ENCODE measurements at regions not wholly inside any gene's neighbourhood (a gene's known extent, or its start where the extent isn't known, plus 50 kb on each side); places are given as distances from the start of the nearest gene placed in this dataset.
"Not testable (repeated sequence)": the region's sequence is repeated elsewhere in the genome, so short reads cannot be mapped to it uniquely, and the experiment has no call there.

- Histone ChIP-seq H3K36me3 (ENCODE audit: control insufficient read depth in 2 of 2, insufficient read depth in 2 of 2, low read length in 2 of 2) (no peaks in the 10 kb centered on the region), H3K27ac (ENCODE audit: low read depth in 2 of 2, low read length in 2 of 2) (no peak overlapping the region), H3K4me3 (ENCODE audit: low read length in 2 of 2) (no peak overlapping the region), H3K4me1 (ENCODE audit: control insufficient read depth in 2 of 2, insufficient read depth in 2 of 2, low read length in 2 of 2) (no peaks in the 10 kb centered on the region), H3K9me3 (ENCODE audit: control insufficient read depth in 2 of 2, low read length in 2 of 2) (no peaks in the 10 kb centered on the region), H3K27me3 (ENCODE audit: control insufficient read depth in 2 of 2, insufficient read depth in 2 of 2, low read length in 2 of 2) (no peaks in the 10 kb centered on the region), H3K9ac (ENCODE audit: low read depth in 1 of 2, low read length in 2 of 2) (no peak overlapping the region)
These were observed 157.4 kb upstream of the AGTR1 start for GRCh38 chr3:148540266-148540665.

- Histone ChIP-seq H3K27ac (ENCODE audit: low read depth in 2 of 2, low read length in 2 of 2) (no peak overlapping the region), H3K27me3 (ENCODE audit: control insufficient read depth in 2 of 2, insufficient read depth in 2 of 2, low read length in 2 of 2) (no peaks in the 10 kb centered on the region), H3K4me1 (ENCODE audit: control insufficient read depth in 2 of 2, insufficient read depth in 2 of 2, low read length in 2 of 2) (no peaks in the 10 kb centered on the region), H3K4me3 (ENCODE audit: low read length in 2 of 2) (no peak overlapping the region), H3K9ac (ENCODE audit: low read depth in 1 of 2, low read length in 2 of 2) (no peak overlapping the region), H3K9me3 (ENCODE audit: control insufficient read depth in 2 of 2, low read length in 2 of 2) (no peaks in the 10 kb centered on the region), H3K36me3 (ENCODE audit: control insufficient read depth in 2 of 2, insufficient read depth in 2 of 2, low read length in 2 of 2) (no peaks in the 10 kb centered on the region)
These were observed 156.9 kb upstream of the AGTR1 start for GRCh38 chr3:148540851-148541250.

GRCh38 chr3:148546959-148547358 lies 150.7 kb upstream of the AGTR1 start:
- Histone ChIP-seq H3K27ac (ENCODE audit: low read depth in 2 of 2, low read length in 2 of 2) (no peak overlapping the region), H3K36me3 (ENCODE audit: control insufficient read depth in 2 of 2, insufficient read depth in 2 of 2, low read length in 2 of 2) (no peaks in the 10 kb centered on the region), H3K9me3 (ENCODE audit: control insufficient read depth in 2 of 2, low read length in 2 of 2) (no peaks in the 10 kb centered on the region), H3K9ac (ENCODE audit: low read depth in 1 of 2, low read length in 2 of 2) (no peak overlapping the region), H3K27me3 (ENCODE audit: control insufficient read depth in 2 of 2, insufficient read depth in 2 of 2, low read length in 2 of 2) (no peaks in the 10 kb centered on the region), H3K4me1 (ENCODE audit: control insufficient read depth in 2 of 2, insufficient read depth in 2 of 2, low read length in 2 of 2) (no peaks in the 10 kb centered on the region), H3K4me3 (ENCODE audit: low read length in 2 of 2) (no peak overlapping the region)

GRCh38 chr3:148551767-148552260 lies 145.9 kb upstream of the AGTR1 start:
- Histone ChIP-seq H3K4me1 (ENCODE audit: control insufficient read depth in 2 of 2, insufficient read depth in 2 of 2, low read length in 2 of 2) (no peaks in the 10 kb centered on the region), H3K27ac (ENCODE audit: low read depth in 2 of 2, low read length in 2 of 2) (no peak overlapping the region), H3K9ac (ENCODE audit: low read depth in 1 of 2, low read length in 2 of 2) (no peak overlapping the region), H3K9me3 (ENCODE audit: control insufficient read depth in 2 of 2, low read length in 2 of 2) (no peaks in the 10 kb centered on the region), H3K4me3 (ENCODE audit: low read length in 2 of 2) (no peak overlapping the region), H3K36me3 (ENCODE audit: control insufficient read depth in 2 of 2, insufficient read depth in 2 of 2, low read length in 2 of 2) (no peaks in the 10 kb centered on the region), H3K27me3 (ENCODE audit: control insufficient read depth in 2 of 2, insufficient read depth in 2 of 2, low read length in 2 of 2) (no peaks in the 10 kb centered on the region)

- H3K36me3 ChIP-seq (ENCODE audit: control insufficient read depth in 2 of 2, insufficient read depth in 2 of 2, low read length in 2 of 2), result no peaks in the 10 kb centered on the region
- no peaks in the 10 kb centered on the region for H3K4me1 ChIP-seq (ENCODE audit: control insufficient read depth in 2 of 2, insufficient read depth in 2 of 2, low read length in 2 of 2)
- no peaks in the 10 kb centered on the region for H3K27me3 ChIP-seq (ENCODE audit: control insufficient read depth in 2 of 2, insufficient read depth in 2 of 2, low read length in 2 of 2)
- H3K9me3 ChIP-seq (ENCODE audit: control insufficient read depth in 2 of 2, low read length in 2 of 2), result no peaks in the 10 kb centered on the region
- no peak overlapping the region for H3K27ac ChIP-seq (ENCODE audit: low read depth in 2 of 2, low read length in 2 of 2)
- no peak overlapping the region for H3K9ac ChIP-seq (ENCODE audit: low read depth in 1 of 2, low read length in 2 of 2)
- no peak overlapping the region for H3K4me3 ChIP-seq (ENCODE audit: low read length in 2 of 2)
These were observed 143.3 kb upstream of the AGTR1 start for GRCh38 chr3:148554367-148554766.

- no peaks in the 10 kb centered on the region for H3K4me1 ChIP-seq (ENCODE audit: control insufficient read depth in 2 of 2, insufficient read depth in 2 of 2, low read length in 2 of 2)
- H3K36me3 ChIP-seq (ENCODE audit: control insufficient read depth in 2 of 2, insufficient read depth in 2 of 2, low read length in 2 of 2), result no peaks in the 10 kb centered on the region
- no peaks in the 10 kb centered on the region for H3K9me3 ChIP-seq (ENCODE audit: control insufficient read depth in 2 of 2, low read length in 2 of 2)
- H3K9ac ChIP-seq (ENCODE audit: low read depth in 1 of 2, low read length in 2 of 2), result no peak overlapping the region
- H3K27me3 ChIP-seq (ENCODE audit: control insufficient read depth in 2 of 2, insufficient read depth in 2 of 2, low read length in 2 of 2), result no peaks in the 10 kb centered on the region
- no peak overlapping the region for H3K27ac ChIP-seq (ENCODE audit: low read depth in 2 of 2, low read length in 2 of 2)
- H3K4me3 ChIP-seq (ENCODE audit: low read length in 2 of 2), result no peak overlapping the region
These were observed 141.0 kb upstream of the AGTR1 start for GRCh38 chr3:148556664-148557063.

GRCh38 chr3:148577579-148577978 lies 120.1 kb upstream of the AGTR1 start:
- not testable (repeated sequence) for H3K9me3 ChIP-seq (ENCODE audit: control insufficient read depth in 2 of 2, low read length in 2 of 2); H3K27ac ChIP-seq (ENCODE audit: low read depth in 2 of 2, low read length in 2 of 2); H3K27me3 ChIP-seq (ENCODE audit: control insufficient read depth in 2 of 2, insufficient read depth in 2 of 2, low read length in 2 of 2); H3K4me3 ChIP-seq (ENCODE audit: low read length in 2 of 2); H3K9ac ChIP-seq (ENCODE audit: low read depth in 1 of 2, low read length in 2 of 2); H3K36me3 ChIP-seq (ENCODE audit: control insufficient read depth in 2 of 2, insufficient read depth in 2 of 2, low read length in 2 of 2); H3K4me1 ChIP-seq (ENCODE audit: control insufficient read depth in 2 of 2, insufficient read depth in 2 of 2, low read length in 2 of 2)

- no peaks in the 10 kb centered on the region for H3K9me3 ChIP-seq (ENCODE audit: control insufficient read depth in 2 of 2, low read length in 2 of 2)
These were observed 115.6 kb upstream of the AGTR1 start for GRCh38 chr3:148582126-148582525.

GRCh38 chr3:148583793-148584192 lies 113.9 kb upstream of the AGTR1 start:
- Histone ChIP-seq H3K4me1 (ENCODE audit: control insufficient read depth in 2 of 2, insufficient read depth in 2 of 2, low read length in 2 of 2) (no peaks in the 10 kb centered on the region), H3K36me3 (ENCODE audit: control insufficient read depth in 2 of 2, insufficient read depth in 2 of 2, low read length in 2 of 2) (no peaks in the 10 kb centered on the region), H3K9ac (ENCODE audit: low read depth in 1 of 2, low read length in 2 of 2) (no peak overlapping the region), H3K4me3 (ENCODE audit: low read length in 2 of 2) (no peak overlapping the region), H3K27me3 (ENCODE audit: control insufficient read depth in 2 of 2, insufficient read depth in 2 of 2, low read length in 2 of 2) (no peaks in the 10 kb centered on the region), H3K27ac (ENCODE audit: low read depth in 2 of 2, low read length in 2 of 2) (no peak overlapping the region), H3K9me3 (ENCODE audit: control insufficient read depth in 2 of 2, low read length in 2 of 2) (no peaks in the 10 kb centered on the region)

More at GRCh38 chr3:148582126-148582525, 115.6 kb upstream of the AGTR1 start:
- no peaks in the 10 kb centered on the region for H3K27me3 ChIP-seq (ENCODE audit: control insufficient read depth in 2 of 2, insufficient read depth in 2 of 2, low read length in 2 of 2)
- no peaks in the 10 kb centered on the region for H3K36me3 ChIP-seq (ENCODE audit: control insufficient read depth in 2 of 2, insufficient read depth in 2 of 2, low read length in 2 of 2)
- no peak overlapping the region for H3K4me3 ChIP-seq (ENCODE audit: low read length in 2 of 2)
- no peaks in the 10 kb centered on the region for H3K4me1 ChIP-seq (ENCODE audit: control insufficient read depth in 2 of 2, insufficient read depth in 2 of 2, low read length in 2 of 2)
- no peak overlapping the region for H3K27ac ChIP-seq (ENCODE audit: low read depth in 2 of 2, low read length in 2 of 2)
- H3K9ac ChIP-seq (ENCODE audit: low read depth in 1 of 2, low read length in 2 of 2), result no peak overlapping the region

- Histone ChIP-seq H3K9me3 (ENCODE audit: control insufficient read depth in 2 of 2, low read length in 2 of 2) (no peaks in the 10 kb centered on the region), H3K4me3 (ENCODE audit: low read length in 2 of 2) (no peak overlapping the region), H3K4me1 (ENCODE audit: control insufficient read depth in 2 of 2, insufficient read depth in 2 of 2, low read length in 2 of 2) (no peaks in the 10 kb centered on the region), H3K36me3 (ENCODE audit: control insufficient read depth in 2 of 2, insufficient read depth in 2 of 2, low read length in 2 of 2) (no peaks in the 10 kb centered on the region), H3K27me3 (ENCODE audit: control insufficient read depth in 2 of 2, insufficient read depth in 2 of 2, low read length in 2 of 2) (no peaks in the 10 kb centered on the region), H3K9ac (ENCODE audit: low read depth in 1 of 2, low read length in 2 of 2) (no peak overlapping the region), H3K27ac (ENCODE audit: low read depth in 2 of 2, low read length in 2 of 2) (no peak overlapping the region)
These were observed 113.3 kb upstream of the AGTR1 start for GRCh38 chr3:148584438-148584837.

Measured in mucosa of rectum (tissue), 2 donors.